DMS153 treated with DMSO at 0.1 percent for 48 hours (cell line): ENCODE measurements at regions not wholly inside any gene's neighbourhood (a gene's known extent, or its start where the extent isn't known, plus 50 kb on each side); places are given as distances from the start of the nearest gene placed in this dataset.

Experiments used
- DNase-seq: peaks from one replicate; lab custom pipeline; 2025; ENCODE audit not compliant: unreplicated experiment; lab: John Stamatoyannopoulos, UW

- DNase-seq, result no peak
Observed at GRCh38 chr3:148435534-148435933, 262.2 kb upstream of the AGTR1 start.

- DNase-seq, result no peak
Observed at GRCh38 chr3:148439254-148439822, 258.4 kb upstream of the AGTR1 start.

- DNase-seq, result no peak
Observed at GRCh38 chr3:148441191-148441590, 256.5 kb upstream of the AGTR1 start.

GRCh38 chr3:148450819-148451218, 246.9 kb upstream of the AGTR1 start:
- no peak for DNase-seq

- DNase-seq, result no peak
Observed at GRCh38 chr3:148451969-148452368, 245.7 kb upstream of the AGTR1 start.

GRCh38 chr3:148453781-148454191, 243.9 kb upstream of the AGTR1 start:
- DNase-seq, result no peak

GRCh38 chr3:148455098-148455497, 242.6 kb upstream of the AGTR1 start:
- DNase-seq, result no peak

- no peak for DNase-seq
Observed at GRCh38 chr3:148457886-148458285, 239.8 kb upstream of the AGTR1 start.

GRCh38 chr3:148459931-148460513, 237.7 kb upstream of the AGTR1 start:
- no peak for DNase-seq

- DNase-seq, result no peak
Observed at GRCh38 chr3:148460686-148461085, 237.0 kb upstream of the AGTR1 start.

GRCh38 chr3:148464246-148464645, 233.5 kb upstream of the AGTR1 start:
- no peak for DNase-seq

GRCh38 chr3:148466143-148466542, 231.6 kb upstream of the AGTR1 start:
- no peak for DNase-seq

GRCh38 chr3:148466980-148467740, 230.5 kb upstream of the AGTR1 start:
- no peak for DNase-seq

- no peak for DNase-seq
Observed at GRCh38 chr3:148477375-148477774, 220.3 kb upstream of the AGTR1 start.

GRCh38 chr3:148493631-148494030, 204.1 kb upstream of the AGTR1 start:
- no peak for DNase-seq

GRCh38 chr3:148494451-148494850, 203.3 kb upstream of the AGTR1 start:
- DNase-seq, result no peak

- no peak for DNase-seq
Observed at GRCh38 chr3:148500881-148501280, 196.8 kb upstream of the AGTR1 start.

- DNase-seq, result no peak
Observed at GRCh38 chr3:148510116-148510515, 187.6 kb upstream of the AGTR1 start.

- DNase-seq, result no peak
Observed at GRCh38 chr3:148510561-148510960, 187.1 kb upstream of the AGTR1 start.

GRCh38 chr3:148512648-148513047, 185.1 kb upstream of the AGTR1 start:
- DNase-seq, result no peak

GRCh38 chr3:148513096-148513543, 184.6 kb upstream of the AGTR1 start:
- DNase-seq, result no peak

- no peak for DNase-seq
Observed at GRCh38 chr3:148518520-148518919, 179.2 kb upstream of the AGTR1 start.
